Panc1 (cell line): ENCODE measurements at regions not wholly inside any gene's neighbourhood (a gene's known extent, or its start where the extent isn't known, plus 50 kb on each side); places are given as distances from the start of the nearest gene placed in this dataset.

Experiments used
- CTCF ChIP-seq: fragments of 450-650 bp; IDR thresholded peaks from 2 replicates; pipeline ENCODE4 v1.5.1; 2017; ENCODE audit warnings: mild to moderate bottlenecking
- SIN3A ChIP-seq: IDR thresholded peaks from 2 replicates; pipeline ENCODE4 v1.6.1; 2012; ENCODE audit warnings: low read depth, mild to moderate bottlenecking, low read length, moderate library complexity, borderline replicate concordance; ENCODE audit not compliant: insufficient read depth

- TF ChIP-seq CTCF (no peak), SIN3A (no peak)
Measured at GRCh38 chr3:117310536-117310935, 601.0 kb downstream of the TUSC7 start.
